H9 (cell line): ENCODE measurements at regions not wholly inside any gene's neighbourhood (a gene's known extent, or its start where the extent isn't known, plus 50 kb on each side); places are given as distances from the start of the nearest gene placed in this dataset.

Experiments
- DNase-seq: peaks from one replicate; pipeline ENCODE4 v3.0.0-alpha.2; 2017
- H2AFZ ChIP-seq: one replicate; pipeline ENCODE4 v1.6.1; 2013; ENCODE audit warnings: mild to moderate bottlenecking, low read length, control low read depth, moderate library complexity
- H2AK5ac ChIP-seq: 2 replicates; pipeline ENCODE4 v1.6.1; 2013; ENCODE audit warnings: low read length, control low read depth, mixed read lengths; ENCODE audit not compliant: insufficient read length
- H2BK120ac ChIP-seq: one replicate; pipeline ENCODE4 v1.6.1; 2013; ENCODE audit warnings: low read depth, mild to moderate bottlenecking, low read length, control low read depth, inconsistent platforms; ENCODE audit not compliant: poor library complexity, severe bottlenecking
- H2BK12ac ChIP-seq: 2 replicates; pipeline ENCODE4 v1.6.1; 2013; ENCODE audit warnings: low read length, control low read depth, mixed read lengths, low read depth; ENCODE audit not compliant: insufficient read length
- H2BK15ac ChIP-seq: 2 replicates; pipeline ENCODE4 v1.6.1; 2013; ENCODE audit warnings: low read depth, low read length, control low read depth
- H2BK20ac ChIP-seq: one replicate; pipeline ENCODE4 v1.6.1; 2013; ENCODE audit warnings: low read depth, mild to moderate bottlenecking, low read length, control low read depth, inconsistent platforms; ENCODE audit not compliant: poor library complexity, severe bottlenecking
- H2BK5ac ChIP-seq: 2 replicates; pipeline ENCODE4 v1.6.1; 2013; ENCODE audit warnings: low read length, control low read depth, mixed read lengths; ENCODE audit not compliant: insufficient read length
- H3K14ac ChIP-seq: 2 replicates; pipeline ENCODE4 v1.6.1; 2013; ENCODE audit warnings: low read length, control low read depth; ENCODE audit not compliant: insufficient read depth
- H3K18ac ChIP-seq: 2 replicates; pipeline ENCODE4 v1.6.1; 2013; ENCODE audit warnings: low read depth, mild to moderate bottlenecking, mixed read lengths, low read length, control low read depth; ENCODE audit not compliant: insufficient read length
- H3K23ac ChIP-seq: 2 replicates; pipeline ENCODE4 v1.6.1; 2013; ENCODE audit warnings: low read length, control low read depth, mixed read lengths, low read depth; ENCODE audit not compliant: insufficient read length
- H3K23me2 ChIP-seq: 2 replicates; pipeline ENCODE4 v1.6.1; 2013; ENCODE audit warnings: low read depth, mild to moderate bottlenecking, mixed read lengths, low read length, control low read depth; ENCODE audit not compliant: insufficient read length, poor library complexity, severe bottlenecking
- H3K27ac ChIP-seq: 2 replicates; pipeline ENCODE4 v1.5.1; 2013; ENCODE audit warnings: low read length, control low read depth, mixed read lengths, low read depth; ENCODE audit not compliant: insufficient read length
- H3K27me3 ChIP-seq: 2 replicates; pipeline ENCODE4 v1.6.1; 2013; ENCODE audit warnings: low read length, control low read depth, inconsistent platforms; ENCODE audit not compliant: insufficient read depth
- H3K4ac ChIP-seq: 2 replicates; pipeline ENCODE4 v1.6.1; 2013; ENCODE audit warnings: low read depth, mild to moderate bottlenecking, control low read depth, inconsistent platforms, low read length, moderate library complexity
- H3K4me1 ChIP-seq: 2 replicates; pipeline ENCODE4 v1.6.1; 2013; ENCODE audit warnings: low read length, control low read depth, inconsistent platforms; ENCODE audit not compliant: insufficient read depth
- H3K4me2 ChIP-seq: 2 replicates; pipeline ENCODE4 v1.6.1; 2013; ENCODE audit warnings: low read length, control low read depth, mixed read lengths; ENCODE audit not compliant: insufficient read length, insufficient read depth
- H3K56ac ChIP-seq: 2 replicates; pipeline ENCODE4 v1.6.1; 2013; ENCODE audit warnings: low read depth, mild to moderate bottlenecking, mixed read lengths, low read length, control low read depth; ENCODE audit not compliant: insufficient read length
- H3K79me1 ChIP-seq: 2 replicates; pipeline ENCODE4 v1.6.1; 2013; ENCODE audit warnings: low read depth, mild to moderate bottlenecking, moderate library complexity, low read length, control low read depth, inconsistent platforms; ENCODE audit not compliant: insufficient read depth, poor library complexity, severe bottlenecking
- H3K79me2 ChIP-seq: 2 replicates; pipeline ENCODE4 v1.6.1; 2013; ENCODE audit warnings: low read length, control low read depth, inconsistent platforms; ENCODE audit not compliant: insufficient read depth
- H3K9ac ChIP-seq: 2 replicates; pipeline ENCODE4 v1.6.1; 2013; ENCODE audit warnings: low read length, control low read depth, mixed read lengths; ENCODE audit not compliant: insufficient read length; ENCODE audit errors: extremely low read depth
- H3K9me3 ChIP-seq: one replicate; pipeline ENCODE4 v1.6.1; 2013; ENCODE audit warnings: low read depth, low read length, inconsistent platforms; ENCODE audit not compliant: control insufficient read depth
- H3T11ph ChIP-seq: one replicate; pipeline ENCODE4 v1.6.1; 2013; ENCODE audit warnings: mild to moderate bottlenecking, low read length, control low read depth, inconsistent platforms
- H4K20me1 ChIP-seq: one replicate; pipeline ENCODE4 v1.6.1; 2013; ENCODE audit not compliant: control insufficient read depth, insufficient read length, insufficient read depth
- H4K5ac ChIP-seq: 2 replicates; pipeline ENCODE4 v1.6.1; 2013; ENCODE audit warnings: low read depth, mild to moderate bottlenecking, mixed read lengths, low read length, control low read depth; ENCODE audit not compliant: insufficient read length
- H4K8ac ChIP-seq: replicated peaks from 2 replicates; pipeline ENCODE4 v1.6.1; 2013; ENCODE audit warnings: low read length, control low read depth, mixed read lengths, low read depth; ENCODE audit not compliant: insufficient read length
- H4K91ac ChIP-seq: 2 replicates; pipeline ENCODE4 v1.6.1; 2013; ENCODE audit warnings: low read depth, mild to moderate bottlenecking, moderate library complexity, mixed read lengths, low read length, control low read depth; ENCODE audit not compliant: insufficient read length
- H3K27ac Mint-ChIP-seq, 3 experiments: 2 replicates in 2 of 3; 3 replicates in 1 of 3; pipeline ENCODE4 v1.8.0; 2020 to 2021; ENCODE audit warnings: mixed read lengths in 3 of 3, mild to moderate bottlenecking in 1 of 3, moderate library complexity in 1 of 3
- H3K27me3 Mint-ChIP-seq: 2 replicates; pipeline ENCODE4 v1.8.0; 2021; ENCODE audit warnings: low read depth, mild to moderate bottlenecking, moderate library complexity, mixed read lengths
- H3K36me3 Mint-ChIP-seq, 3 experiments: 2 replicates in 2 of 3; 3 replicates in 1 of 3; pipeline ENCODE4 v1.8.0; 2020 to 2021; ENCODE audit warnings: low read depth in 3 of 3, mixed read lengths in 3 of 3; ENCODE audit not compliant: insufficient read depth in 1 of 3
- H3K4me1 Mint-ChIP-seq, 2 experiments: 2 replicates each; pipeline ENCODE4 v1.8.0; 2020; ENCODE audit warnings: mixed read lengths in 2 of 2
- H3K4me3 Mint-ChIP-seq, 2 experiments: 2 replicates in 1 of 2; 3 replicates in 1 of 2; pipeline ENCODE4 v1.8.0; 2020 to 2021; ENCODE audit warnings: mild to moderate bottlenecking in 2 of 2, mixed read lengths in 2 of 2, moderate library complexity in 1 of 2
- H3K9me3 Mint-ChIP-seq, 2 experiments: 2 replicates in 1 of 2; 3 replicates in 1 of 2; pipeline ENCODE4 v1.8.0; 2020; ENCODE audit warnings: mild to moderate bottlenecking in 2 of 2, mixed read lengths in 2 of 2, moderate library complexity in 1 of 2
- CTCF ChIP-seq: fragments of 200-600 bp; sonication (generic); conservative IDR thresholded peaks from 3 replicates; pipeline ENCODE4 v1.8.0; 2021; ENCODE audit warnings: antibody characterized with exemption, mild to moderate bottlenecking
- WGBS: extraction: QIAGEN DNeasy Blood & Tissue Kit; methylation state at CpG from one replicate; pipeline ENCODE4 v1.1.7; 2013; ENCODE audit warnings: missing lambda C conversion rate, low lambda C conversion rate, mixed read lengths; ENCODE audit not compliant: insufficient read length; ENCODE audit errors: extremely low coverage; 5-methylcytosine and 5-hydroxymethylcytosine counted together

- no CpG with 5 or more reads among the region's 3 CpGs for WGBS
These were observed 88.9 kb upstream of the PPP2R5A start for GRCh38 chr1:212196355-212196754.

More at GRCh38 chr1:212196355-212196754, 88.9 kb upstream of the PPP2R5A start:
- Mint-ChIP-seq H3K27ac (no peak overlapping the region), H3K27me3 (no peaks in the 10 kb centered on the region), H3K4me3 (no peak overlapping the region), H3K4me1 (no peaks in the 10 kb centered on the region), H3K9me3 (peaks cover 0 to 12% of the 10 kb centered on the region in 2 experiments; a peak in 4 of 5 replicates), H3K36me3 (no peaks in the 10 kb centered on the region)
- Histone ChIP-seq H3K79me2 (no peaks in the 10 kb centered on the region), H4K5ac (no peak overlapping the region), H4K20me1 (no peaks in the 10 kb centered on the region), H2AK5ac (no peak overlapping the region), H2BK5ac (no peak overlapping the region), H2BK120ac (no peak overlapping the region), H3K23me2 (no peaks in the 10 kb centered on the region), H2BK12ac (no peak overlapping the region), H4K91ac (no peak overlapping the region), H3K4me2 (no peak overlapping the region), H3K4me1 (no peaks in the 10 kb centered on the region), H3K27ac (no peak overlapping the region), H3K56ac (no peak overlapping the region), H3K79me1 (no peaks in the 10 kb centered on the region), H3T11ph (no peak overlapping the region), H3K18ac (no peak overlapping the region), H2AFZ (no peak overlapping the region), H3K4ac (no peak overlapping the region), H3K23ac (no peak overlapping the region), H3K9ac (no peak overlapping the region), H4K8ac (no peak overlapping the region), H2BK15ac (no peak overlapping the region), H3K9me3 (no peaks in the 10 kb centered on the region), H2BK20ac (no peak overlapping the region), H3K27me3 (no peaks in the 10 kb centered on the region; the same call in 1 of the 2 replicates), H3K14ac (no peak overlapping the region)
- TF ChIP-seq CTCF, result no peak
- no peak for DNase-seq
